ENCODE measurements at regions not wholly inside any gene's neighbourhood (a gene's known extent, or its start where the extent isn't known, plus 50 kb on each side); places are given as distances from the start of the nearest gene placed in this dataset.

- H3K36me3 ChIP-seq (ENCODE audit: control insufficient read depth, insufficient read depth, low read length) = no peaks in the 10 kb centered on the region
- Mint-ChIP-seq H3K27me3 (ENCODE audit: insufficient read depth, unreplicated experiment) (no peaks in the 10 kb centered on the region), H3K9me3 (ENCODE audit: unreplicated experiment) (no peaks in the 10 kb centered on the region), H3K27ac (ENCODE audit: unreplicated experiment) (no peak overlapping the region), H3K4me1 (ENCODE audit: low read depth, unreplicated experiment) (no peaks in the 10 kb centered on the region), H3K36me3 (ENCODE audit: insufficient read depth, unreplicated experiment) (no peaks in the 10 kb centered on the region), H3K4me3 (ENCODE audit: unreplicated experiment) (no peak overlapping the region)
- intact Hi-C loops (cut with micrococcal nuclease; ENCODE audit: unreplicated experiment) = no loop called here
- H3K27me3 ChIP-seq (replicated peaks; ENCODE audit: control insufficient read depth, insufficient read depth, low read length) = no peaks in the 10 kb centered on the region
- H3K4me1 ChIP-seq = no peaks in the 10 kb centered on the region
- ChIA-PET POLR2A (no interaction called here), CTCF (no interaction called here)
- H3K9me3 ChIP-seq = no peaks in the 10 kb centered on the region
- no peak overlapping the region for H3K4me3 ChIP-seq (ENCODE audit: low read depth, low read length)
- TF ChIP-seq, protein P1, sequence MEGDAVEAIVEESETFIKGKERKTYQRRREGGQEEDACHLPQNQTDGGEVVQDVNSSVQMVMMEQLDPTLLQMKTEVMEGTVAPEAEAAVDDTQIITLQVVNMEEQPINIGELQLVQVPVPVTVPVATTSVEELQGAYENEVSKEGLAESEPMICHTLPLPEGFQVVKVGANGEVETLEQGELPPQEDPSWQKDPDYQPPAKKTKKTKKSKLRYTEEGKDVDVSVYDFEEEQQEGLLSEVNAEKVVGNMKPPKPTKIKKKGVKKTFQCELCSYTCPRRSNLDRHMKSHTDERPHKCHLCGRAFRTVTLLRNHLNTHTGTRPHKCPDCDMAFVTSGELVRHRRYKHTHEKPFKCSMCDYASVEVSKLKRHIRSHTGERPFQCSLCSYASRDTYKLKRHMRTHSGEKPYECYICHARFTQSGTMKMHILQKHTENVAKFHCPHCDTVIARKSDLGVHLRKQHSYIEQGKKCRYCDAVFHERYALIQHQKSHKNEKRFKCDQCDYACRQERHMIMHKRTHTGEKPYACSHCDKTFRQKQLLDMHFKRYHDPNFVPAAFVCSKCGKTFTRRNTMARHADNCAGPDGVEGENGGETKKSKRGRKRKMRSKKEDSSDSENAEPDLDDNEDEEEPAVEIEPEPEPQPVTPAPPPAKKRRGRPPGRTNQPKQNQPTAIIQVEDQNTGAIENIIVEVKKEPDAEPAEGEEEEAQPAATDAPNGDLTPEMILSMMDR (IDR thresholded peaks at IDR 0.05; ENCODE audit: insufficient read depth in 1 of 2, low read depth in 1 of 2, low read length in 1 of 2, severe bottlenecking in 1 of 2, unreplicated experiment in 1 of 2) = no peak
- DNase-seq = peak in 1 of 2 experiments; percentile 37
- no TSS peak for BruUV-seq (replicated peaks)
Observed at GRCh38 chr2:139142252-139142880, 362.2 kb upstream of the NXPH2 start.

DNA sequence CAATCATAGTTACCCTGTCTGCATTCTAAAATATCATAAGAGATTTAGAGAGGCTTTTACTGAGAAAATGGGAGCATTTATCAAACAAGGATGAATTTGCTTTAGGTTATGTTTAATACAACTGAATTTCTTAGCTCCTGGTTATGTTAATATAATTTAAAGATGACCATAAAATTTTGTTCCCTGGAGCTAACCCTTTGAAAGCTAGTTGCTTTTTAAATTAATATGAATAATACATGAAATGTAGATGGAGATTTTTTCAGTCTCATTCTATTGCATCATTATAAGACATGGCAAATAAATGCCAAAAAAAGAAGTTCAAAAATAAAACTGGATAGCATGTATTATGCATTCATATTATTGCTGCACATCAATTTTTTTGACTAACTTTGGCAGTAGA is 344.1 kb upstream of the NXPH2 start:
- Mint-ChIP-seq H3K4me1 (ENCODE audit: low read depth, unreplicated experiment) (peaks cover 6% of the 10 kb centered on the region), H3K9me3 (ENCODE audit: unreplicated experiment) (no peaks in the 10 kb centered on the region), H3K4me3 (ENCODE audit: unreplicated experiment) (no peak overlapping the region), H3K27me3 (ENCODE audit: insufficient read depth, unreplicated experiment) (no peaks in the 10 kb centered on the region), H3K36me3 (ENCODE audit: insufficient read depth, unreplicated experiment) (no peaks in the 10 kb centered on the region), H3K27ac (ENCODE audit: unreplicated experiment) (no peak overlapping the region)
- BruUV-seq (replicated peaks) = no TSS peak
- TF ChIP-seq, protein P1 (IDR thresholded peaks at IDR 0.05; ENCODE audit: insufficient read depth in 1 of 2, low read depth in 1 of 2, low read length in 1 of 2, severe bottlenecking in 1 of 2, unreplicated experiment in 1 of 2) = no peak
- intact Hi-C loops (cut with micrococcal nuclease; ENCODE audit: unreplicated experiment) = no loop called here
- Histone ChIP-seq H3K4me1 (no peaks in the 10 kb centered on the region), H3K36me3 (ENCODE audit: control insufficient read depth, insufficient read depth, low read length) (no peaks in the 10 kb centered on the region), H3K4me3 (ENCODE audit: low read depth, low read length) (no peak overlapping the region), H3K9me3 (peaks cover 3% of the 10 kb centered on the region; the same call in 1 of the 2 replicates), H3K27me3 (replicated peaks; ENCODE audit: control insufficient read depth, insufficient read depth, low read length) (no peaks in the 10 kb centered on the region; the same call in 1 of the 2 replicates)
- DNase-seq = no peak
- ChIA-PET CTCF (no interaction called here), POLR2A (no interaction called here)

DNA sequence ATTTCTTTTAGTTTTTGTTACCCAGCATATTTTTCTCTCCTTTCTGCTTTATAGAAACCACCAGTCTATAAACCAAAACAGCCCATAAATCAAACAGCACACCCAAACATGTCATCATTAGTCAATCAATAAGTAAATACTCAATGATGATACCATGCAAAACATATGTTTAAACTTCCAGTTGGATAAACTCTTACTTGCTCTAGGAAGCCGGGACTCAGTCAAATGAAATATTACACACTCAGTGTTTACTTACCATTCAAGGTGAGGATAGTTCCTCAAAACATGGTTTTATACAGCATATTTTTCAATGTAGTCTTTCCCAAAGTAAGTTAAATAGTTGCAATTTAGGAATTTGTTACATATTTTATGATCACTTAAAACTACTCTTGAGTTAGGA is 343.6 kb upstream of the NXPH2 start:
- intact Hi-C loops (cut with micrococcal nuclease; ENCODE audit: unreplicated experiment) = no loop called here
- Mint-ChIP-seq H3K27ac (ENCODE audit: unreplicated experiment) (no peak overlapping the region), H3K9me3 (ENCODE audit: unreplicated experiment) (no peaks in the 10 kb centered on the region), H3K36me3 (ENCODE audit: insufficient read depth, unreplicated experiment) (no peaks in the 10 kb centered on the region), H3K4me3 (ENCODE audit: unreplicated experiment) (no peak overlapping the region), H3K4me1 (ENCODE audit: low read depth, unreplicated experiment) (peaks cover 6% of the 10 kb centered on the region), H3K27me3 (ENCODE audit: insufficient read depth, unreplicated experiment) (no peaks in the 10 kb centered on the region)
- POLR2A ChIA-PET = no interaction called here
- Histone ChIP-seq H3K9me3 (peaks cover 3% of the 10 kb centered on the region; the same call in 1 of the 2 replicates), H3K36me3 (ENCODE audit: control insufficient read depth, insufficient read depth, low read length) (no peaks in the 10 kb centered on the region), H3K4me1 (no peaks in the 10 kb centered on the region), H3K27me3 (replicated peaks; ENCODE audit: control insufficient read depth, insufficient read depth, low read length) (no peaks in the 10 kb centered on the region; the same call in 1 of the 2 replicates), H3K4me3 (ENCODE audit: low read depth, low read length) (no peak overlapping the region)
- TF ChIP-seq, protein P1 (IDR thresholded peaks at IDR 0.05; ENCODE audit: insufficient read depth in 1 of 2, low read depth in 1 of 2, low read length in 1 of 2, severe bottlenecking in 1 of 2, unreplicated experiment in 1 of 2) = no peak
- no peak for DNase-seq
- CTCF ChIA-PET = no interaction called here
- no TSS peak for BruUV-seq (replicated peaks)

All from Caco-2 (cell line).